ENCODE measurements at regions not wholly inside any gene's neighbourhood (a gene's known extent, or its start where the extent isn't known, plus 50 kb on each side); places are given as distances from the start of the nearest gene placed in this dataset.

- 87 to 100% methylated on average over 2 to 3 of the region's 3 CpGs for WGBS, 2 donors (ENCODE audit: low coverage in 1 of 2)
- Histone ChIP-seq H3K9me3 (no peaks in the 10 kb centered on the region), H3K36me3 (no peaks in the 10 kb centered on the region), H3K27ac (no peak overlapping the region), H3K4me3 (no peak overlapping the region), H3K4me1 (no peaks in the 10 kb centered on the region), H3K27me3 (no peaks in the 10 kb centered on the region)
- no peak for TF ChIP-seq CTCF (IDR thresholded peaks at IDR 0.05)
- no peak for TF ChIP-seq EP300 (IDR thresholded peaks at IDR 0.05)
- no peak for ATAC-seq
These were observed 219.2 kb upstream of the NAALADL2 start for GRCh38 chr3:174639970-174640369.

GRCh38 chr3:174640932-174641331 is 218.2 kb upstream of the NAALADL2 start:
- Histone ChIP-seq H3K4me1 (no peaks in the 10 kb centered on the region), H3K9me3 (no peaks in the 10 kb centered on the region), H3K36me3 (no peaks in the 10 kb centered on the region), H3K27ac (no peak overlapping the region), H3K4me3 (no peak overlapping the region), H3K27me3 (no peaks in the 10 kb centered on the region)
- no peak for TF ChIP-seq POLR2AphosphoS5 (IDR thresholded peaks at IDR 0.05)
- no peak for TF ChIP-seq CTCF (IDR thresholded peaks at IDR 0.05)
- WGBS, 2 donors (ENCODE audit: low coverage in 1 of 2) = 93% methylated on average over 6 of the region's 18 CpGs; no CpG with 5 or more reads in 1 of the 2 donors
- no peak for ATAC-seq

- Histone ChIP-seq H3K9me3 (no peaks in the 10 kb centered on the region), H3K4me3 (no peak overlapping the region), H3K27ac (no peak overlapping the region), H3K27me3 (no peaks in the 10 kb centered on the region), H3K4me1 (no peaks in the 10 kb centered on the region), H3K36me3 (no peaks in the 10 kb centered on the region)
- ATAC-seq = no peak
- TF ChIP-seq POLR2AphosphoS5 (IDR thresholded peaks at IDR 0.05) (no peak), EP300 (IDR thresholded peaks at IDR 0.05) (no peak), CTCF (IDR thresholded peaks at IDR 0.05) (no peak), POLR2A (IDR thresholded peaks at IDR 0.05) (no peak)
These were observed 214.8 kb upstream of the NAALADL2 start for GRCh38 chr3:174644287-174644686.

GRCh38 chr3:174651951-174652350 is 207.2 kb upstream of the NAALADL2 start:
- no peak for ATAC-seq
- H3K4me3 ChIP-seq = no peak overlapping the region
- H3K9me3 ChIP-seq = no peaks in the 10 kb centered on the region
- H3K27me3 ChIP-seq = no peaks in the 10 kb centered on the region
- no peaks in the 10 kb centered on the region for H3K4me1 ChIP-seq
- H3K36me3 ChIP-seq = no peaks in the 10 kb centered on the region
- TF ChIP-seq EP300 (IDR thresholded peaks at IDR 0.05) = no peak
- TF ChIP-seq POLR2A (IDR thresholded peaks at IDR 0.05) = no peak
- no peak for TF ChIP-seq CTCF (IDR thresholded peaks at IDR 0.05)
- TF ChIP-seq POLR2AphosphoS5 (IDR thresholded peaks at IDR 0.05) = no peak
- 67 to 94% methylated on average over 2 of the region's 2 CpGs for WGBS, 2 donors (ENCODE audit: low coverage in 1 of 2)
- no peak overlapping the region for H3K27ac ChIP-seq

- ATAC-seq = no peak
- Histone ChIP-seq H3K4me3 (no peak overlapping the region), H3K27me3 (no peaks in the 10 kb centered on the region), H3K4me1 (no peaks in the 10 kb centered on the region), H3K9me3 (no peaks in the 10 kb centered on the region), H3K36me3 (no peaks in the 10 kb centered on the region), H3K27ac (no peak overlapping the region)
- TF ChIP-seq POLR2AphosphoS5 (IDR thresholded peaks at IDR 0.05) (no peak), CTCF (IDR thresholded peaks at IDR 0.05) (no peak), POLR2A (IDR thresholded peaks at IDR 0.05) (no peak), EP300 (IDR thresholded peaks at IDR 0.05) (no peak)
- 71 to 78% methylated on average over 3 of the region's 3 CpGs for WGBS, 2 donors (ENCODE audit: low coverage in 1 of 2)
These were observed 199.6 kb upstream of the NAALADL2 start for GRCh38 chr3:174659511-174659910.

All from gastroesophageal sphincter (tissue), 4 donors.